ENCODE measurements at regions not wholly inside any gene's neighbourhood (a gene's known extent, or its start where the extent isn't known, plus 50 kb on each side); places are given as distances from the start of the nearest gene placed in this dataset.

DNA sequence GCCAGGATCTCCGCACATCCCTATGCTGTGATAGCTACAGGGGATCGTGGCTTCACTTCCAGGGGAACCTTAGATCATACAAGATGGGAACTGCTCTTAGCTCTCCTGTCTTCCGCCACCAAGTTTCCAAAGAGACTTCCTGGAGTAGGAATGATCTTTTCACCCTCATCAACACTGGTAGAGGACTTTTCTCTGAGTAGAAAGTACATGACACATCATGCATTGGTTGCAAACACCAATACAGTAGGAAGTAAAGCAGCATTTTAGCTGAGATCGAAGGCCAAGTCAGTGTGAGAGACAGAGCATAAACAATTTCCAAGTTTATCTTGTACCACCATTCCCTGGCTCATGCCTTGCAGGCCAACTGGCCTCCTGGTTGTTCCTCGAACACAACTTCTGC, 113.1 kb upstream of the NEDD9 start:
- H3K4me3 ChIP-seq (ENCODE audit: low read depth, low read length), result no peak overlapping the region
- in situ Hi-C loops (cut with HindIII; ENCODE audit: low sequenced_read_pairs), result no loop called here
- TF ChIP-seq, protein P1, sequence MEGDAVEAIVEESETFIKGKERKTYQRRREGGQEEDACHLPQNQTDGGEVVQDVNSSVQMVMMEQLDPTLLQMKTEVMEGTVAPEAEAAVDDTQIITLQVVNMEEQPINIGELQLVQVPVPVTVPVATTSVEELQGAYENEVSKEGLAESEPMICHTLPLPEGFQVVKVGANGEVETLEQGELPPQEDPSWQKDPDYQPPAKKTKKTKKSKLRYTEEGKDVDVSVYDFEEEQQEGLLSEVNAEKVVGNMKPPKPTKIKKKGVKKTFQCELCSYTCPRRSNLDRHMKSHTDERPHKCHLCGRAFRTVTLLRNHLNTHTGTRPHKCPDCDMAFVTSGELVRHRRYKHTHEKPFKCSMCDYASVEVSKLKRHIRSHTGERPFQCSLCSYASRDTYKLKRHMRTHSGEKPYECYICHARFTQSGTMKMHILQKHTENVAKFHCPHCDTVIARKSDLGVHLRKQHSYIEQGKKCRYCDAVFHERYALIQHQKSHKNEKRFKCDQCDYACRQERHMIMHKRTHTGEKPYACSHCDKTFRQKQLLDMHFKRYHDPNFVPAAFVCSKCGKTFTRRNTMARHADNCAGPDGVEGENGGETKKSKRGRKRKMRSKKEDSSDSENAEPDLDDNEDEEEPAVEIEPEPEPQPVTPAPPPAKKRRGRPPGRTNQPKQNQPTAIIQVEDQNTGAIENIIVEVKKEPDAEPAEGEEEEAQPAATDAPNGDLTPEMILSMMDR (IDR thresholded peaks at IDR 0.05; ENCODE audit: low read depth, low read length, missing control alignments), result no peak
- no peak for DNase-seq (ENCODE audit: low read depth)

DNA sequence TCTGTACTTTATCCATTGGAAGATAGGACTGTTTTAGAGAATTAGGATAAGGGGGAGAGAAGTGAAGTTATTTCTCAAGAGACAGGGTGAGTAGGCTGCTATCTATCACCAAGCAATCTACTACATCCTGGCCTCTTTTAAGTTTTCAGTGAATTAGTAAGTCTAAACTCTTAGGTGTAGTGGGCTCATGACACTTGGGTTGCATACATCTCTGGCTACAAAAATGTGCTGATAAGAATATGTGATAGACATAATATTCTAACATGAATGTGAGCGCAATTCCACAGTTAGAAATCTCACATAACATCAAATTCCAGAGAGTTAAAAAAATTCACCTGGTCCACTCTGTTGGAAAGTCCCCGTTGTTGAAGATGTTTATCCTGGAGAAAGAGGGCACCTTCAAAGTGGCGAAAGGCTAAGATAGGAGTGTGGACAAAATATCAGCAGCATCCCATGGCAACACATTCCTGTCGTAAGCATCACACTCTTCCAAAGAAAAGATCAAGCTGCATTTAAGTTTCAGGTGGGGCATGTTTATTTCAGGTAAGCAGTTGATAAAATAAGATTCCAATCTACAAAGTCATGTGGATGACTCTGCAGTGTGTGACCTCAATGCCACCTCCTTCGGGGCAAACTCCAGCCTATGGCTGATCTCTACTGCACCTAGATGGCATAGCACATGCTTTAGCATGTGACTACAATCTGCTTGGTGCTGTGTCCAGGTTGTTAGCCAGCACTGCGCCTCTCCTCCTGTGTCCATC, 111.7 kb upstream of the NEDD9 start:
- in situ Hi-C loops (cut with HindIII; ENCODE audit: low sequenced_read_pairs), result no loop called here
- no peak overlapping the region for H3K4me3 ChIP-seq (ENCODE audit: low read depth, low read length)
- DNase-seq (ENCODE audit: low read depth), result no peak
- TF ChIP-seq, protein P1 (IDR thresholded peaks at IDR 0.05; ENCODE audit: low read depth, low read length, missing control alignments), result no peak

DNA sequence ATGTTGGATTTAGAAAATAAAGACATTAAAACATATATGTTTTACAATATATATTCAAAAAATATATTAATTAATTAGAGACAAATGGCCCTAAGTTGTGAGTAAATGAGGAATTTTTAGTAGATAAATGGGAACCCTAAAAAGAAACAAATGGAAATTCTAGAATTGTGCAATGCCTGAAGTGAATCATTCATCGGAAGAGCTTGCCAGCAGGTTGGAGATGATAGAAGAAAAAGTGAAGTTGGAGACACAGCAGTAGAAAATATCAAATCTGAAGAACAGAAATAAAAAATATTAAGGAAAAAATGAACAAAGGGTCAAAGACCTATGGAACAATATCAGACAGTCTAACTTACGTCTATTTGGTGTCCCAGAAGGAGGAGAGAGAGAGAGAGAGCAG, 109.4 kb upstream of the NEDD9 start:
- no peak overlapping the region for H3K4me3 ChIP-seq (ENCODE audit: low read depth, low read length)
- in situ Hi-C loops (cut with HindIII; ENCODE audit: low sequenced_read_pairs), result no loop called here
- no peak for DNase-seq (ENCODE audit: low read depth)
- TF ChIP-seq, protein P1 (IDR thresholded peaks at IDR 0.05; ENCODE audit: low read depth, low read length, missing control alignments), result no peak

DNA sequence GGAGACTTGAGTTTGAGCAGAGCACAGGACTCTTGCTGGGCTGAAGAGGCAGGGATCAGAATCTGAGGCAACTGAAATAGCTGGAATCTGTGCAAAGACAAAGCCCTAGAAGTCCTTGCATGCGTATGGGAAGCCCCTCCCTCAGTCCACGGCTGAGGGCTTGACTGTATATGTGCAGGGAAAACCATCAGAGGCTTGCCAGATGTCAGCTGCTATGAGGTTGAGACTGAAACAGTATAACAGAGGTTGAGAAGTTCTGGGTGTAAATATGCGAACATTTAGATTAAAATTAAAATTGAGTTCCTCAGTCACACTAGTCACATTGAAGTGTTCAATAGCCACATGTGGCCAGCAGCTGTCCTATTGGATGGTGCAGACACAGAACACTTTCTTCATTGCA, 108.8 kb upstream of the NEDD9 start:
- DNase-seq (ENCODE audit: low read depth), result no peak
- no peak overlapping the region for H3K4me3 ChIP-seq (ENCODE audit: low read depth, low read length)
- in situ Hi-C loops (cut with HindIII; ENCODE audit: low sequenced_read_pairs), result no loop called here
- TF ChIP-seq, protein P1 (IDR thresholded peaks at IDR 0.05; ENCODE audit: low read depth, low read length, missing control alignments), result no peak

DNA sequence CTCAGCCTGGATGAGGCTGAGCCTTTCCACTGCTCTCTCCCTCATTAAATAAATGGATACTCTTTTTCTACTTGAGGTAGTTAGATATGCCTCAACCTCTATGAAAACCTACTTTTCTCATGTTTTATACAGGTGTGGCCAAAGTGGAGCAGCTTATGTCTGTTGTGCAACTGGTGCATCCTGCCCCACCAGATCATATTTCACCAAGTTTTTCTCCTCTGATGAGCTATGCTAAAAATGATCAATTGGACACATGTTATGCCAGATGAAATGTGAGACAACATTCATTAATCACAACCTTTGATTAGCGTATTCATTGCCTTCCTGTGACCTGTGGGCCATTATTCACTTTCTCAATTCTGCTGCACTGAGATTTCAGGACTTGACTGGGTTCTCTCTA, 106.9 kb upstream of the NEDD9 start:
- in situ Hi-C loops (cut with HindIII; ENCODE audit: low sequenced_read_pairs), result no loop called here
- TF ChIP-seq, protein P1 (IDR thresholded peaks at IDR 0.05; ENCODE audit: low read depth, low read length, missing control alignments), result no peak
- no peak for DNase-seq (ENCODE audit: low read depth)
- H3K4me3 ChIP-seq (ENCODE audit: low read depth, low read length), result no peak overlapping the region

DNA sequence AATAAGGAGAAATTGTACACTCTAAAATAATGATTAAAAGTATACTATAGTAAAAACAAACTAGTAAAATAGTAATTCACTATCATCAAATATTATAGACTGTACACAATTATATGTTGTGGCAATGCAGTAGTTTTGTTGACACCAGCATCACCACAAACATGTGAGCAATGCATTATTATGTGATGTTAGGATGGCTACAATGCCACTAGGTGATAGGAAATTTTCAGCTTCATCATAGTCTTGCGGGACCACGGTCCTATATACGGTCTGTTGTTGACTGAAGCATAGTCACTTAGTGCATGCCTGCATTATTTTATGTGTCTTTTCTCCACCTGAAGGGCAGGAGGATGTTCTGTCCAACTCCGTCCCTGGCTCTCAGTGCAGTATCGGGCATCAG, 104.8 kb upstream of the NEDD9 start:
- in situ Hi-C loops (cut with HindIII; ENCODE audit: low sequenced_read_pairs), result no loop called here
- TF ChIP-seq, protein P1 (IDR thresholded peaks at IDR 0.05; ENCODE audit: low read depth, low read length, missing control alignments), result no peak
- DNase-seq (ENCODE audit: low read depth), result no peak
- no peak overlapping the region for H3K4me3 ChIP-seq (ENCODE audit: low read depth, low read length)

Data from astrocyte of the cerebellum (primary cell).